GM18861 (cell line): ENCODE measurements at regions not wholly inside any gene's neighbourhood (a gene's known extent, or its start where the extent isn't known, plus 50 kb on each side); places are given as distances from the start of the nearest gene placed in this dataset.

Experiments used
- ATAC-seq: cut with Tn5 transposase; IDR thresholded peaks from one replicate; pipeline ENCODE4 v1.9.1; 2021; ENCODE audit not compliant: unreplicated experiment

- ATAC-seq = no peak
Observed at GRCh38 chr3:106018929-106019550, 150.2 kb upstream of the CBLB start.

- no peak for ATAC-seq
Observed at GRCh38 chr3:106022913-106023312, 154.1 kb upstream of the CBLB start.

GRCh38 chr3:106025151-106025722 is 156.4 kb upstream of the CBLB start:
- ATAC-seq = no peak

GRCh38 chr3:106029954-106030626 is 161.3 kb upstream of the CBLB start:
- no peak for ATAC-seq

- ATAC-seq = no peak
Observed at GRCh38 chr3:106030627-106030963, 161.8 kb upstream of the CBLB start.

- no peak for ATAC-seq
Observed at GRCh38 chr3:106032479-106032878, 163.7 kb upstream of the CBLB start.

- no peak for ATAC-seq
Observed at GRCh38 chr3:106033654-106034053, 164.8 kb upstream of the CBLB start.

GRCh38 chr3:106034313-106034712 is 165.5 kb upstream of the CBLB start:
- no peak for ATAC-seq

- ATAC-seq = no peak
Observed at GRCh38 chr3:106035619-106036018, 166.8 kb upstream of the CBLB start.

GRCh38 chr3:106036696-106037095 is 167.9 kb upstream of the CBLB start:
- ATAC-seq = no peak

GRCh38 chr3:106047221-106047620 is 178.4 kb upstream of the CBLB start:
- no peak for ATAC-seq

GRCh38 chr3:106048946-106049481 is 180.2 kb upstream of the CBLB start:
- no peak for ATAC-seq

GRCh38 chr3:106049821-106050220 is 181.0 kb upstream of the CBLB start:
- no peak for ATAC-seq

- no peak for ATAC-seq
Observed at GRCh38 chr3:106056931-106057330, 188.1 kb upstream of the CBLB start.

GRCh38 chr3:106058475-106058874 is 189.7 kb upstream of the CBLB start:
- no peak for ATAC-seq

- ATAC-seq = no peak
Observed at GRCh38 chr3:106059953-106060517, 191.2 kb upstream of the CBLB start.

GRCh38 chr3:106063909-106064308 is 195.1 kb upstream of the CBLB start:
- no peak for ATAC-seq

GRCh38 chr3:106065831-106066230 is 197.0 kb upstream of the CBLB start:
- ATAC-seq = no peak

GRCh38 chr3:106067711-106068110 is 198.9 kb upstream of the CBLB start:
- no peak for ATAC-seq

- ATAC-seq = no peak
Observed at GRCh38 chr3:106068381-106068780, 199.6 kb upstream of the CBLB start.

GRCh38 chr3:106068795-106069194 is 200.0 kb upstream of the CBLB start:
- no peak for ATAC-seq

- ATAC-seq = no peak
Observed at GRCh38 chr3:106070187-106070586, 201.4 kb upstream of the CBLB start.
